Lung (tissue), 11 donors: ENCODE measurements at regions not wholly inside any gene's neighbourhood (a gene's known extent, or its start where the extent isn't known, plus 50 kb on each side); places are given as distances from the start of the nearest gene placed in this dataset.
"Not testable (repeated sequence)": the region's sequence is repeated elsewhere in the genome, so short reads cannot be mapped to it uniquely, and the experiment has no call there.

Source experiments
- ATAC-seq: fragments of 200-7000 bp; cut with Tn5 transposase; one replicate; pipeline ENCODE4 v1.9.1; 2020; ENCODE audit warnings: moderate number of reproducible peaks; ENCODE audit not compliant: insufficient read depth, low FRiP score
- DNase-seq, 3 donors: peaks; one replicate each; pipeline ENCODE4 v3.0.0-alpha.2; 2013 to 2017
- H3K27ac ChIP-seq, 2 donors: one replicate each; pipeline ENCODE4 v1.5.1; 2013; ENCODE audit warnings: mild to moderate bottlenecking in 2 of 2, moderate library complexity in 2 of 2, control low read depth in 1 of 2, inconsistent platforms in 1 of 2, low read depth in 1 of 2, low read length in 1 of 2
- H3K27me3 ChIP-seq, 3 donors: one replicate each; pipeline ENCODE4 v1.5.1; 2013; ENCODE audit warnings: low read length in 2 of 3; ENCODE audit not compliant: control insufficient read depth in 3 of 3, insufficient read depth in 3 of 3
- H3K36me3 ChIP-seq, 4 donors: one replicate each; pipeline ENCODE4 v1.5.1; 2013; ENCODE audit warnings: low read length in 4 of 4, mild to moderate bottlenecking in 1 of 4, moderate library complexity in 1 of 4; ENCODE audit not compliant: control insufficient read depth in 4 of 4, insufficient read depth in 4 of 4
- H3K4me1 ChIP-seq, 5 donors: one replicate each; pipeline ENCODE4 v1.5.1; 2013; ENCODE audit warnings: low read length in 5 of 5, mild to moderate bottlenecking in 2 of 5, moderate library complexity in 1 of 5; ENCODE audit not compliant: control insufficient read depth in 5 of 5, insufficient read depth in 5 of 5
- H3K4me3 ChIP-seq: one replicate; pipeline ENCODE4 v1.5.1; 2013; ENCODE audit warnings: mild to moderate bottlenecking, control low read depth, moderate library complexity
- H3K9ac ChIP-seq, 2 donors: one replicate each; pipeline ENCODE4 v1.5.1; 2013; ENCODE audit warnings: low read length in 2 of 2, control low read depth in 1 of 2; ENCODE audit not compliant: insufficient read depth in 1 of 2
- H3K9me3 ChIP-seq, 4 donors: one replicate each; pipeline ENCODE4 v1.5.1; 2013; ENCODE audit warnings: low read length in 3 of 4, mild to moderate bottlenecking in 1 of 4, moderate library complexity in 1 of 4; ENCODE audit not compliant: control insufficient read depth in 4 of 4, insufficient read depth in 3 of 4
- WGBS, 2 donors: extraction: QIAGEN DNeasy Blood & Tissue Kit; methylation state at CpG; one replicate each; pipeline ENCODE4 v1.1.7; 2013; 5-methylcytosine and 5-hydroxymethylcytosine counted together
- TF ChIP-seq, protein P1 (sequence below): IDR thresholded peaks from 2 replicates; pipeline ENCODE4 v1.5.1; 2012; ENCODE audit warnings: mild to moderate bottlenecking; ENCODE audit errors: control extremely low read depth, extremely low read depth
- donor health status: control.
- donor health status: control.
- donor health status: Bipolar disorder and iron deficiency.
- donor health status: healthy.
- donor health status: DM: yes; HTN: yes; CAD: no.

DNA sequence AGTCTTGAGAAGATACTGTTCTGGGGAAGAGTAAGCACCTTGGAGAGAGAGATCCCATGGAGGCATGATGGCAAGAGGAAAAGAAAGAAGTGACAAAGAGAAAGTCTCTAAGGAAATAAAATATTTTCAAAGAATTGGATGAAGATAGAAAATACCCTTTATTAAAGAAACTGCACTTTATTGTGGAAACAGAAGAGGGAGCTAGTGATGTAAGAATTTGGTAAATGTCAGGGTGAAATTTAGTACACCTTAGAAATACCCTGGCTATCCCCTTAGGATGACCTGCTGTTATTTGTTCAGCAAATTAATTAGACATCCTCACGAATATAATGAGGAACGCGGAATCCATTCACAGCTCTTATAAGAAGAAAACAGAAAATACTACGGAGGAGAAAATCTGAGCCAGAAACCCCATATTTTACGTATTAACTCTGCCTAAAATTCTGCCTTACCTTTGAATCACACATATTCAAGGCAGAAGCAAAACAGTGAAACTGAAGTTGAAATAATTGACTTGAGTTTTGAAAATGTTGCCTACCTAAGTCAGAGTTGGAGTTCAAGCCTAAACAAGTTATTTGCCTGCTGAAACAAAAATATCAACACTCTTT lies 90.7 kb downstream of the TFPI2 start:
- H3K9me3 ChIP-seq, result no peaks in the 10 kb centered on the region
- DNase-seq (peak in 2 of 3 donors; percentile 1 to 5), ATAC-seq (no peak)
- no peaks in the 10 kb centered on the region for H3K27me3 ChIP-seq
- H3K4me1 ChIP-seq, result no peaks in the 10 kb centered on the region
- no peak overlapping the region for H3K27ac ChIP-seq
- H3K9ac ChIP-seq, result no peak overlapping the region
- no peaks in the 10 kb centered on the region for H3K36me3 ChIP-seq
- 64 to 68% methylated on average over 5 of the region's 5 CpGs for WGBS, 2 donors
- TF ChIP-seq, protein P1, sequence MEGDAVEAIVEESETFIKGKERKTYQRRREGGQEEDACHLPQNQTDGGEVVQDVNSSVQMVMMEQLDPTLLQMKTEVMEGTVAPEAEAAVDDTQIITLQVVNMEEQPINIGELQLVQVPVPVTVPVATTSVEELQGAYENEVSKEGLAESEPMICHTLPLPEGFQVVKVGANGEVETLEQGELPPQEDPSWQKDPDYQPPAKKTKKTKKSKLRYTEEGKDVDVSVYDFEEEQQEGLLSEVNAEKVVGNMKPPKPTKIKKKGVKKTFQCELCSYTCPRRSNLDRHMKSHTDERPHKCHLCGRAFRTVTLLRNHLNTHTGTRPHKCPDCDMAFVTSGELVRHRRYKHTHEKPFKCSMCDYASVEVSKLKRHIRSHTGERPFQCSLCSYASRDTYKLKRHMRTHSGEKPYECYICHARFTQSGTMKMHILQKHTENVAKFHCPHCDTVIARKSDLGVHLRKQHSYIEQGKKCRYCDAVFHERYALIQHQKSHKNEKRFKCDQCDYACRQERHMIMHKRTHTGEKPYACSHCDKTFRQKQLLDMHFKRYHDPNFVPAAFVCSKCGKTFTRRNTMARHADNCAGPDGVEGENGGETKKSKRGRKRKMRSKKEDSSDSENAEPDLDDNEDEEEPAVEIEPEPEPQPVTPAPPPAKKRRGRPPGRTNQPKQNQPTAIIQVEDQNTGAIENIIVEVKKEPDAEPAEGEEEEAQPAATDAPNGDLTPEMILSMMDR, result no peak
- no peak overlapping the region for H3K4me3 ChIP-seq

DNA sequence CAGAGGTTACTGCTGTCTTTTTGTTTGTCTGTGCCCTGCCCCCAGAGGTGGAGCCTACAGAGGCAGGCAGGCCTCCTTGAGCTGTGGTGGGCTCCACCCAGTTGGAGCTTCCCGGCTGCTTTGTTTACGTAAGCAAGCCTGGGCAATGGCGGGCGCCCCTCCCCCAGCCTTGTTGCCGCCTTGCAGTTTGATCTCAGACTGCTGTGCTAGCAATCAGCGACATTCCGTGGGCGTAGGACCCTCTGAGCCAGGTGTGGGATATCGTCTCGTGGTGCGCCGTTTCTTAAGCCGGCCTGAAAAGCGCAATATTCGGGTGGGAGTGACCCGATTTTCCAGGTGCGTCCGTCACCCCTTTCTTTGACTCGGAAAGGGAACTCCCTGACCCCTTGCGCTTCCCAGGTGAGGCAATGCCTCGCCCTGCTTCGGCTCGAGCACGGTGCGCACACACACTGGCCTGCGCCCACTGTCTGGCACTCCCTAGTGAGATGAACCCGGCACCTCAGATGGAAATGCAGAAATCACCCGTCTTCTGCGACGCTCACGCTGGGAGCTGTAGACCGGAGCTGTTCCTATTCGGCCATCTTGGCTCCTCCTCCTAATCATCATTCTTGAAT lies 97.4 kb downstream of the TFPI2 start:
- H3K36me3 ChIP-seq, H3K27ac ChIP-seq, H3K9me3 ChIP-seq, DNase-seq, H3K9ac ChIP-seq, ATAC-seq, H3K4me1 ChIP-seq, H3K4me3 ChIP-seq, H3K27me3 ChIP-seq: not testable (repeated sequence)
- 89% methylated on average over 30 of the region's 33 CpGs; no CpG with 5 or more reads in 1 of the 2 donors for WGBS, 2 donors

DNA sequence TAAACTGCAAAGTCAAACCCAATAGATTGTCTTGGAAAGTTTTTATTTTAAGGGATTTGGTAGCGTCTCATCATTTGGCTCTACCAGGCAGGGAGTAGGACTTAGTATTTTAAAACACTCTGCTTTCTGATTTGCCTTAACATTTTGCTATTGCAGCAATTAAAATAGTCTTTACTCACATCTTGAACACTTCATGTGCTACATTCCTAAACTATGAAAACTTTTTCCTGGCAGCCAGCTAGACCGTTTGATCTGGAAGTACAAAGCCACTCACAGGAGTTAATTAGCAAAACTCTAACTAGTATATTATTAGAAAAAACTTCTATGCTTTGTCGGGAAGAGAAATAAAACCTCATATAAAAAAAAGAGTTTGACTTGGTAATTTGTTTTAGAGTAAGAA lies 111.4 kb downstream of the TFPI2 start:
- Histone ChIP-seq H3K4me3 (no peak overlapping the region), H3K27me3 (no peaks in the 10 kb centered on the region), H3K36me3 (no peaks in the 10 kb centered on the region), H3K4me1 (no peaks in the 10 kb centered on the region), H3K27ac (no peak overlapping the region), H3K9ac (no peak overlapping the region), H3K9me3 (no peaks in the 10 kb centered on the region)
- DNase-seq (no peak), ATAC-seq (no peak)
- 72 to 85% methylated on average over 3 of the region's 3 CpGs for WGBS, 2 donors
- TF ChIP-seq, protein P1, result no peak

DNA sequence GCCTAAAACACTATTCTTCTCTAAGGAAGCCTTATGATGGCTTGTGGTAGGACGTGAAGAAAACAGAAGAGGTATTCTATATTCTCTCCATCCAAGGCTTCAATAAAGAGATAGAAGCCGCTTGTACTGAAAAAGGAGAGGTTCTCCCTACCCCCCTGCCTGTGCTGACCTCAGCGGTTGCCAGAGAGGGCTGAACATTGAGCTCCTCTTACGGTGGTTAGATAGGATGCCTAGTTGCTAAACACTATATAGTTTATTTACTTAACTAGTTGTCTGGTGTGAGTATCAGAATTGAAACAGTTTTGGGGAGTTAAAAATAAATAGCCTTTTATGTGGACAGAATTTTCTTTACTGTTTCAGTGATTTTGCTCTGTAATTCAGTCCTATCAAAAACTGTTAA lies 112.2 kb downstream of the TFPI2 start:
- Histone ChIP-seq H3K9ac (no peak overlapping the region), H3K9me3 (no peaks in the 10 kb centered on the region), H3K4me1 (no peaks in the 10 kb centered on the region), H3K4me3 (no peak overlapping the region), H3K36me3 (no peaks in the 10 kb centered on the region), H3K27me3 (no peaks in the 10 kb centered on the region), H3K27ac (no peak overlapping the region)
- ATAC-seq (no peak), DNase-seq (no peak)
- TF ChIP-seq, protein P1, result no peak
- 86 to 89% methylated on average over 4 of the region's 4 CpGs for WGBS, 2 donors
